C4-2B (cell line): ENCODE measurements at regions not wholly inside any gene's neighbourhood (a gene's known extent, or its start where the extent isn't known, plus 50 kb on each side); places are given as distances from the start of the nearest gene placed in this dataset.

Source experiments
- CTCF ChIP-seq: fragments of 450-650 bp; conservative IDR thresholded peaks from 2 replicates; pipeline ENCODE4 v1.5.1; 2017; ENCODE audit warnings: mild to moderate bottlenecking
- ZFX ChIP-seq: fragments of 450-650 bp; IDR thresholded peaks from 2 replicates; pipeline ENCODE4 v1.6.1; 2017

GRCh38 chr15:69568173-69569009 is 115.8 kb downstream of the RPLP1 start:
- no peak for TF ChIP-seq CTCF
- TF ChIP-seq ZFX: no peak
